Thoracic aorta (tissue), 2 donors: ENCODE measurements at regions not wholly inside any gene's neighbourhood (a gene's known extent, or its start where the extent isn't known, plus 50 kb on each side); places are given as distances from the start of the nearest gene placed in this dataset.
A peak's percentile ranks its signal among the peaks of the same experiment; 100 is the strongest.

ENCODE experiments used
- ATAC-seq: fragments of 150-250 bp; one replicate; pipeline ENCODE4 v1.8.0; 2017; ENCODE audit warnings: low read depth; ENCODE audit not compliant: insufficient number of reproducible peaks, low FRiP score
- DNase-seq: peaks from one replicate; pipeline ENCODE4 v3.0.0-alpha.2; 2020; ENCODE audit warnings: low spot score
- H3K27ac ChIP-seq, 2 donors: fragments of 200-600 bp; sonication (generic); 1 replicate in 1 of 2; 2 replicates in 1 of 2; pipeline ENCODE4 v1.5.1; 2016; ENCODE audit warnings: mild to moderate bottlenecking in 2 of 2, moderate library complexity in 2 of 2
- H3K27me3 ChIP-seq: fragments of 200-600 bp; sonication (generic); replicated peaks from 2 replicates; pipeline ENCODE4 v1.6.0; 2016; ENCODE audit warnings: mild to moderate bottlenecking; ENCODE audit not compliant: insufficient read depth
- H3K36me3 ChIP-seq: fragments of 200-600 bp; sonication (generic); one replicate; pipeline ENCODE4 v1.5.1; 2016
- H3K4me1 ChIP-seq, 2 donors: fragments of 200-600 bp; sonication (generic); 1 replicate in 1 of 2; 2 replicates in 1 of 2; pipeline versions ENCODE4 v1.5.1 to v1.6.0; 2016; ENCODE audit warnings: low read depth in 2 of 2, mild to moderate bottlenecking in 1 of 2; ENCODE audit not compliant: control insufficient read depth in 1 of 2
- H3K4me3 ChIP-seq: fragments of 200-600 bp; sonication (generic); 2 replicates; pipeline ENCODE4 v1.5.1; 2016; ENCODE audit warnings: mild to moderate bottlenecking
- H3K9me3 ChIP-seq: fragments of 200-600 bp; sonication (generic); 2 replicates; pipeline ENCODE4 v1.5.1; 2016
- CTCF ChIP-seq: fragments of 200-600 bp; sonication (generic); IDR thresholded peaks from one replicate; pipeline ENCODE4 v1.5.1; 2019; ENCODE audit warnings: antibody characterized with exemption

- H3K4me1 ChIP-seq = no peaks in the 10 kb centered on the region
- no peaks in the 10 kb centered on the region for H3K27me3 ChIP-seq
- H3K27ac ChIP-seq = peak overlapping the region in 1 of 2 donors; percentile 4
- DNase-seq = no peak
- no peaks in the 10 kb centered on the region for H3K36me3 ChIP-seq
- no peak for TF ChIP-seq CTCF
- H3K4me3 ChIP-seq = no peak overlapping the region
- H3K9me3 ChIP-seq = no peaks in the 10 kb centered on the region
- no peak for ATAC-seq
These were observed 197.1 kb upstream of the CXCL12 start for GRCh38 chr10:44581996-44582395.

- no peaks in the 10 kb centered on the region for H3K9me3 ChIP-seq
- no peak for ATAC-seq
- TF ChIP-seq CTCF = no peak
- no peaks in the 10 kb centered on the region for H3K36me3 ChIP-seq
- no peak overlapping the region for H3K4me3 ChIP-seq
- no peaks in the 10 kb centered on the region for H3K4me1 ChIP-seq
- H3K27ac ChIP-seq = no peak overlapping the region
- DNase-seq = no peak
- no peaks in the 10 kb centered on the region for H3K27me3 ChIP-seq
These were observed 202.8 kb upstream of the CXCL12 start for GRCh38 chr10:44587488-44588318.

GRCh38 chr10:44589181-44589943 is 204.5 kb upstream of the CXCL12 start:
- ATAC-seq = no peak

GRCh38 chr10:44589944-44590449 is 205.1 kb upstream of the CXCL12 start:
- ATAC-seq (no peak), DNase-seq (no peak)
- no peak for TF ChIP-seq CTCF
- H3K27ac ChIP-seq = no peak overlapping the region
- H3K36me3 ChIP-seq = no peaks in the 10 kb centered on the region
- H3K4me3 ChIP-seq = no peak overlapping the region
- no peaks in the 10 kb centered on the region for H3K27me3 ChIP-seq
- H3K9me3 ChIP-seq = no peaks in the 10 kb centered on the region
- H3K4me1 ChIP-seq = no peaks in the 10 kb centered on the region

More at GRCh38 chr10:44589181-44589943, 204.5 kb upstream of the CXCL12 start:
- H3K36me3 ChIP-seq = no peaks in the 10 kb centered on the region
- no peaks in the 10 kb centered on the region for H3K4me1 ChIP-seq
- no peak for DNase-seq
- no peaks in the 10 kb centered on the region for H3K9me3 ChIP-seq
- TF ChIP-seq CTCF = no peak
- H3K27me3 ChIP-seq = no peaks in the 10 kb centered on the region
- no peak overlapping the region for H3K4me3 ChIP-seq
- no peak overlapping the region for H3K27ac ChIP-seq

- Histone ChIP-seq H3K27ac (no peak overlapping the region), H3K4me1 (no peaks in the 10 kb centered on the region), H3K36me3 (no peaks in the 10 kb centered on the region), H3K9me3 (no peaks in the 10 kb centered on the region), H3K27me3 (no peaks in the 10 kb centered on the region), H3K4me3 (no peak overlapping the region)
- TF ChIP-seq CTCF = no peak
- DNase-seq = no peak
- ATAC-seq = no peak
These were observed 207.0 kb upstream of the CXCL12 start for GRCh38 chr10:44591911-44592310.
